ENCODE measurements at regions not wholly inside any gene's neighbourhood (a gene's known extent, or its start where the extent isn't known, plus 50 kb on each side); places are given as distances from the start of the nearest gene placed in this dataset.

GRCh38 chr2:18476484-18476883 lies 84.0 kb downstream of the RDH14 start:
- TF ChIP-seq, protein P1, sequence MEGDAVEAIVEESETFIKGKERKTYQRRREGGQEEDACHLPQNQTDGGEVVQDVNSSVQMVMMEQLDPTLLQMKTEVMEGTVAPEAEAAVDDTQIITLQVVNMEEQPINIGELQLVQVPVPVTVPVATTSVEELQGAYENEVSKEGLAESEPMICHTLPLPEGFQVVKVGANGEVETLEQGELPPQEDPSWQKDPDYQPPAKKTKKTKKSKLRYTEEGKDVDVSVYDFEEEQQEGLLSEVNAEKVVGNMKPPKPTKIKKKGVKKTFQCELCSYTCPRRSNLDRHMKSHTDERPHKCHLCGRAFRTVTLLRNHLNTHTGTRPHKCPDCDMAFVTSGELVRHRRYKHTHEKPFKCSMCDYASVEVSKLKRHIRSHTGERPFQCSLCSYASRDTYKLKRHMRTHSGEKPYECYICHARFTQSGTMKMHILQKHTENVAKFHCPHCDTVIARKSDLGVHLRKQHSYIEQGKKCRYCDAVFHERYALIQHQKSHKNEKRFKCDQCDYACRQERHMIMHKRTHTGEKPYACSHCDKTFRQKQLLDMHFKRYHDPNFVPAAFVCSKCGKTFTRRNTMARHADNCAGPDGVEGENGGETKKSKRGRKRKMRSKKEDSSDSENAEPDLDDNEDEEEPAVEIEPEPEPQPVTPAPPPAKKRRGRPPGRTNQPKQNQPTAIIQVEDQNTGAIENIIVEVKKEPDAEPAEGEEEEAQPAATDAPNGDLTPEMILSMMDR (optimal IDR thresholded peaks at IDR 0.05 in 1 of 3, IDR thresholded peaks at IDR 0.05 in 1 of 3, conservative IDR thresholded peaks at IDR 0.05 in 1 of 3; ENCODE audit: extremely low read depth in 1 of 3, insufficient read depth in 2 of 3, low read length in 3 of 3) = no peak
- TF ChIP-seq EZH2 (IDR thresholded peaks at IDR 0.05; ENCODE audit: low read length) = no peak

Data from keratinocyte (primary cell).